K562 (cell line): ENCODE measurements at regions not wholly inside any gene's neighbourhood (a gene's known extent, or its start where the extent isn't known, plus 50 kb on each side); places are given as distances from the start of the nearest gene placed in this dataset.

Source experiments
- ATAC-seq: fragments of 200-7000 bp; cut with Tn5 transposase; 3 replicates; pipeline ENCODE4 v1.9.1; 2020; ENCODE audit warnings: moderate library complexity
- BruUV-seq: library from RNA; stranded (reverse); fragments of 400-500 nt; replicated peaks from 2 replicates; lab custom pipeline; 2021; lab: Mats Ljungman, UMichigan
- CTCF ChIA-PET: fragments of 300-600 bp; formaldehyde crosslinking; extraction: SDS; loops from one replicate; lab custom pipeline; 2021; ENCODE audit warnings: low intra/inter-chr PET ratio; lab: Yijun Ruan, JAX
- POLR2A ChIA-PET: fragments of 300-600, 350-650 bp; sonication (Branson Sonifier 250); formaldehyde crosslinking; extraction: SDS; loops from one replicate; lab custom pipeline; 2021; ENCODE audit warnings: antibody characterized with exemption, inconsistent platforms; lab: Yijun Ruan, JAX
- DNase-seq, 4 experiments: peaks; one replicate each; pipeline versions ENCODE4 v3.0.0 to v3.0.0-alpha.2; 2011 to 2018; ENCODE audit warnings: low spot score in 3 of 4, mixed read lengths in 3 of 4; ENCODE audit errors: extremely low read depth in 1 of 4
- FAIRE-seq: peaks from 2 replicates; lab custom pipeline; 2011; peaks lifted over from hg19 to GRCh38; lab: Jason Lieb, UNC
- H2AFZ ChIP-seq: 2 replicates; pipeline ENCODE4 v1.6.0; 2011; ENCODE audit warnings: low read depth, low read length, control low read depth, inconsistent platforms
- H3K27ac ChIP-seq: fragments of 200-600 bp; 3 replicates; pipeline ENCODE4 v1.8.0; 2011; ENCODE audit warnings: low read depth, mild to moderate bottlenecking, control low read depth, inconsistent platforms, low read length, moderate library complexity, mixed read lengths; ENCODE audit errors: extremely low read depth
- H3K27me3 ChIP-seq, 2 experiments: fragments of 300-600 bp in 1 of 2; 2 replicates in 1 of 2; 3 replicates in 1 of 2; pipeline versions ENCODE4 v1.6.0 to v1.8.0; 2011; ENCODE audit warnings: inconsistent platforms in 2 of 2, low read length in 2 of 2, mild to moderate bottlenecking in 1 of 2, mixed read lengths in 1 of 2, moderate library complexity in 1 of 2; ENCODE audit not compliant: control insufficient read depth in 2 of 2, insufficient read depth in 2 of 2
- H3K36me3 ChIP-seq: fragments of 300-600 bp; 3 replicates; pipeline ENCODE4 v1.8.0; 2011; ENCODE audit warnings: mild to moderate bottlenecking, low read length, inconsistent platforms; ENCODE audit not compliant: control insufficient read depth, insufficient read depth
- H3K4me1 ChIP-seq, 2 experiments: fragments of 200-600 bp in 1 of 2; replicated peaks in 1 of 2; 2 replicates in 1 of 2; 3 replicates in 1 of 2; pipeline versions ENCODE4 v1.5.1 to v1.8.0; 2011; ENCODE audit warnings: inconsistent platforms in 2 of 2, low read length in 2 of 2, mild to moderate bottlenecking in 1 of 2, mixed read lengths in 1 of 2, moderate library complexity in 1 of 2; ENCODE audit not compliant: control insufficient read depth in 2 of 2, insufficient read depth in 2 of 2
- H3K4me2 ChIP-seq: 2 replicates; pipeline ENCODE4 v1.6.1; 2011; ENCODE audit warnings: low read length, control low read depth, inconsistent platforms, mixed read lengths; ENCODE audit not compliant: insufficient read depth
- H3K4me3 ChIP-seq: fragments of 200-600 bp; sonication (generic), shearing (Covaris generic); 2 replicates; pipeline ENCODE4 v1.5.1; 2016; ENCODE audit warnings: control low read depth, inconsistent platforms
- H3K79me2 ChIP-seq: fragments of 200-600 bp; 3 replicates; pipeline ENCODE4 v1.8.0; 2011; ENCODE audit warnings: low read length, inconsistent platforms; ENCODE audit not compliant: control insufficient read depth, insufficient read depth
- H3K9ac ChIP-seq, 2 experiments: 2 replicates each; pipeline versions ENCODE4 v1.6.0 to v1.6.1; 2011; ENCODE audit warnings: low read depth in 2 of 2, low read length in 2 of 2, control low read depth in 1 of 2, inconsistent platforms in 1 of 2, mild to moderate bottlenecking in 1 of 2, mixed read lengths in 1 of 2; ENCODE audit not compliant: insufficient read depth in 1 of 2
- H3K9me1 ChIP-seq: one replicate; pipeline ENCODE4 v1.6.0; 2011; ENCODE audit warnings: inconsistent platforms, mild to moderate bottlenecking, low read length, moderate library complexity; ENCODE audit not compliant: control insufficient read depth, insufficient read depth
- H3K9me3 ChIP-seq: replicated peaks from 2 replicates; pipeline ENCODE4 v1.5.1; 2011; ENCODE audit warnings: low read depth, low read length, inconsistent platforms; ENCODE audit not compliant: control insufficient read depth, insufficient read depth
- H4K20me1 ChIP-seq: replicated peaks from 2 replicates; pipeline ENCODE4 v1.6.1; 2011; ENCODE audit warnings: low read length, inconsistent platforms, mixed read lengths; ENCODE audit not compliant: control insufficient read depth, insufficient read depth
- FOXJ2 ChIP-seq: fragments of 200-800 bp; sonication (Bioruptor generic); IDR thresholded peaks from 2 replicates; pipeline ENCODE4 v1.6.1; 2016; ENCODE audit warnings: missing genetic modification characterization, missing compliant biosample characterization
- GMEB1 ChIP-seq: fragments of 250-450 bp; sonication (Bioruptor Pico); IDR thresholded peaks from 2 replicates; pipeline ENCODE4 v1.4.0; 2020; ENCODE audit warnings: mild to moderate bottlenecking
- LEF1 ChIP-seq: fragments of 450-650 bp; IDR thresholded peaks from 2 replicates; pipeline ENCODE4 v1.6.1; 2016; ENCODE audit warnings: mild to moderate bottlenecking
- MED1 ChIP-seq: sonication (generic); formaldehyde crosslinking; IDR thresholded peaks from 2 replicates; pipeline ENCODE4 v1.8.1; 2023; ENCODE audit warnings: missing genetic modification reagents, borderline replicate concordance
- PCBP1 ChIP-seq: fragments of 200-400 bp; formaldehyde crosslinking; IDR thresholded peaks from 2 replicates; pipeline ENCODE4 v1.6.1; 2018; ENCODE audit warnings: mild to moderate bottlenecking, low read depth, low read length; ENCODE audit not compliant: poor library complexity, severe bottlenecking
- PHB ChIP-seq: fragments of 250-450 bp; sonication (Bioruptor Pico); IDR thresholded peaks from 2 replicates; pipeline ENCODE4 v1.5.0; 2021
- RERE ChIP-seq: sonication (generic); formaldehyde crosslinking; IDR thresholded peaks from 2 replicates; pipeline ENCODE4 v1.8.0; 2023; ENCODE audit warnings: missing genetic modification reagents, mild to moderate bottlenecking, borderline replicate concordance
- ZNF274 ChIP-seq: IDR thresholded peaks from 2 replicates; pipeline ENCODE4 v1.6.1; 2011; ENCODE audit warnings: low read depth, mild to moderate bottlenecking, low read length, moderate library complexity, borderline replicate concordance
- ZNF436 ChIP-seq: fragments of 250-450, 450-650 bp; sonication (Bioruptor Pico); formaldehyde crosslinking; IDR thresholded peaks from 2 replicates; pipeline ENCODE4 v1.7.0; 2020; ENCODE audit warnings: mild to moderate bottlenecking
- in situ Hi-C: fragments of 300-500 bp; cut with MboI; formaldehyde crosslinking; loops from 4 replicates; pipeline ENCODE4 v1.15.0; 2018; ENCODE audit warnings: inconsistent platforms, mixed read lengths
- intact Hi-C: fragments of 100-400 bp; cut with micrococcal nuclease; formaldehyde crosslinking; loops from 2 replicates; pipeline ENCODE4 v1.14.2; 2022
- TF ChIP-seq, protein P1 (sequence below): fragments of 250-450 bp; sonication (Bioruptor Pico); IDR thresholded peaks from 2 replicates; pipeline ENCODE4 v1.4.0; 2020; ENCODE audit warnings: borderline replicate concordance
- TF ChIP-seq, protein P2 (sequence below): sonication (generic); formaldehyde crosslinking; IDR thresholded peaks from 2 replicates; pipeline ENCODE4 v1.8.0; 2022; ENCODE audit warnings: mild to moderate bottlenecking, missing genetic modification reagents

- DNase-seq (no peak), ATAC-seq (no peak), FAIRE-seq (no peak)
- Histone ChIP-seq H4K20me1 (no peaks in the 10 kb centered on the region), H2AFZ (no peak overlapping the region), H3K79me2 (no peaks in the 10 kb centered on the region), H3K4me3 (no peak overlapping the region), H3K27ac (no peak overlapping the region), H3K4me2 (no peak overlapping the region), H3K9ac (no peak overlapping the region), H3K27me3 (no peaks in the 10 kb centered on the region), H3K9me3 (no peaks in the 10 kb centered on the region), H3K9me1 (no peaks in the 10 kb centered on the region), H3K4me1 (no peaks in the 10 kb centered on the region), H3K36me3 (no peaks in the 10 kb centered on the region)
- intact Hi-C loops: no loop called here
- in situ Hi-C loops: no loop called here
- BruUV-seq: no TSS peak
- ChIA-PET POLR2A (no interaction called here), CTCF (no interaction called here)
- no peak for TF ChIP-seq PHB (CRISPR knock-in tag)
- TF ChIP-seq RERE (CRISPR knock-in tag): no peak
- TF ChIP-seq, protein P1, sequence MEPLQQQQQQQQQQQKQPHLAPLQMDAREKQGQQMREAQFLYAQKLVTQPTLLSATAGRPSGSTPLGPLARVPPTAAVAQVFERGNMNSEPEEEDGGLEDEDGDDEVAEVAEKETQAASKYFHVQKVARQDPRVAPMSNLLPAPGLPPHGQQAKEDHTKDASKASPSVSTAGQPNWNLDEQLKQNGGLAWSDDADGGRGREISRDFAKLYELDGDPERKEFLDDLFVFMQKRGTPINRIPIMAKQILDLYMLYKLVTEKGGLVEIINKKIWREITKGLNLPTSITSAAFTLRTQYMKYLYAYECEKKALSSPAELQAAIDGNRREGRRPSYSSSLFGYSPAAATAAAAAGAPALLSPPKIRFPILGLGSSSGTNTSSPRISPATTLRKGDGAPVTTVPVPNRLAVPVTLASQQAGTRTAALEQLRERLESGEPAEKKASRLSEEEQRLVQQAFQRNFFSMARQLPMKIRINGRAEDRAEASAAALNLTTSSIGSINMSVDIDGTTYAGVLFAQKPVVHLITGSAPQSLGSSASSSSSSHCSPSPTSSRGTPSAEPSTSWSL: no peak
- no peak for TF ChIP-seq ZNF274
- TF ChIP-seq MED1 (CRISPR knock-in tag): no peak
- TF ChIP-seq GMEB1 (CRISPR knock-in tag): no peak
- TF ChIP-seq FOXJ2: no peak
- TF ChIP-seq, protein P2, sequence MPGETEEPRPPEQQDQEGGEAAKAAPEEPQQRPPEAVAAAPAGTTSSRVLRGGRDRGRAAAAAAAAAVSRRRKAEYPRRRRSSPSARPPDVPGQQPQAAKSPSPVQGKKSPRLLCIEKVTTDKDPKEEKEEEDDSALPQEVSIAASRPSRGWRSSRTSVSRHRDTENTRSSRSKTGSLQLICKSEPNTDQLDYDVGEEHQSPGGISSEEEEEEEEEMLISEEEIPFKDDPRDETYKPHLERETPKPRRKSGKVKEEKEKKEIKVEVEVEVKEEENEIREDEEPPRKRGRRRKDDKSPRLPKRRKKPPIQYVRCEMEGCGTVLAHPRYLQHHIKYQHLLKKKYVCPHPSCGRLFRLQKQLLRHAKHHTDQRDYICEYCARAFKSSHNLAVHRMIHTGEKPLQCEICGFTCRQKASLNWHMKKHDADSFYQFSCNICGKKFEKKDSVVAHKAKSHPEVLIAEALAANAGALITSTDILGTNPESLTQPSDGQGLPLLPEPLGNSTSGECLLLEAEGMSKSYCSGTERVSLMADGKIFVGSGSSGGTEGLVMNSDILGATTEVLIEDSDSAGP: no peak
- TF ChIP-seq LEF1: no peak
- TF ChIP-seq PCBP1: no peak
- no peak for TF ChIP-seq ZNF436 (CRISPR knock-in tag)
Measured at GRCh38 chr7:24026351-24026750, 257.6 kb upstream of the NPY start.
